Activated CD8-positive, alpha-beta memory T cell treated with anti-CD3 and anti-CD28 coated beads, Interleukin-2, amount 50 U/mL, for 48 hours (primary cell): ENCODE measurements at regions not wholly inside any gene's neighbourhood (a gene's known extent, or its start where the extent isn't known, plus 50 kb on each side); places are given as distances from the start of the nearest gene placed in this dataset.

ENCODE experiments used
- DNase-seq: peaks from one replicate; pipeline ENCODE4 v3.0.0-alpha.2; 2020

DNA sequence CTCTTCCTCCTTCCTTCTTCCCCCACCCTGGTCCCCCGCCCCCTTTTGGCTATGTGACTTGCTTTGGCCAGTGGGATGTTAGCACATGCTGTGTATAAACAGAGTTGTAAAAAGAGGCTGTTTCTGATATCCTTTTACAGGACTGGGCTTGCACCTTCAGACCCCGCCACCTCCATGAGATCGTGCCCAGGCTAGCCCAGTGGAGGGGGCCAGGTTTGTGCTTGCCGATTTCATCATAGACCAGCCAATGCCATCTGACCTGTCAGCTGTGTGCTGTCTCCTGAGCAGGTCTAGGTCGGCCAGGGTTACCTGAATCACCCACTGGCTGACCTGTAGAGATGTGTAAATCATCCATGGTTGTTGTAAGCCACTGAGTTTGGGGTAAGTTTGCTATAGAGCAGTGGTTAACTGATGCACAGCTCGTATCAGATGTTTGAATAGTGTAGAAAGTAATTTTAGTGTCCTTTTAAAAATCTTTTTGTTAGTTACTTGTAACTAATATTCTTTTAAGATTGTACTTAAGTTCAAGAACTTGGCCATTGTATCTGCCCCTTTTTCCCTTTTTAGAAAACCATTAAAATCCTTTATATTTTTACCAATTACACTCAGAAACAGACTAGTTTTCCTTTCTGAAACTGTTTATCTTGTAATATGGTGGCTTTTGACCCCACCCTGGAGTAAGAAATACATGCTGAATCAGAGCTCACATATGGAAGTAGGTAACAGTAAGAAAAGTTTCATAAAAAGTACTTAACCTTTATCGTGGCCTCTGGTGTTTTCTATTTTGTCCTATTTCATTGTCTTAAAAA is 122.0 kb upstream of the MGAT5 start:
- DNase-seq = no peak

DNA sequence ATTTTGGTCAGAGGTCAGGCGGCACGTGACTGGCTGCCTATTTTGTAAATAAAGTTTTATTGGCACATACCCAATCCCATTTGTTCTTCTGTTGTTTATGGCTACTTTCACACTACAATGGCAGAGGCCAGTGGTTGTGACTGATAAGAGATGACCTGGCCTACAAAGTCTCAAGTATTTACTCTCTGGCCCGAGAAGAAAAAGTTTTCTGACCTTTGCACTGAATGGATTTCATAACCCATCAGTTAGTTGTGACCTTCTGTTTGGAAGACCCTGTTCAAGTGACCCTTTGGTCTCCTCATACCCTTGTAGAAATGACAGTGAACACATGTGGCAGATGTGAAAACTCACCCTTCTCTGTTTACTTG is 121.4 kb upstream of the MGAT5 start:
- no peak for DNase-seq

DNA sequence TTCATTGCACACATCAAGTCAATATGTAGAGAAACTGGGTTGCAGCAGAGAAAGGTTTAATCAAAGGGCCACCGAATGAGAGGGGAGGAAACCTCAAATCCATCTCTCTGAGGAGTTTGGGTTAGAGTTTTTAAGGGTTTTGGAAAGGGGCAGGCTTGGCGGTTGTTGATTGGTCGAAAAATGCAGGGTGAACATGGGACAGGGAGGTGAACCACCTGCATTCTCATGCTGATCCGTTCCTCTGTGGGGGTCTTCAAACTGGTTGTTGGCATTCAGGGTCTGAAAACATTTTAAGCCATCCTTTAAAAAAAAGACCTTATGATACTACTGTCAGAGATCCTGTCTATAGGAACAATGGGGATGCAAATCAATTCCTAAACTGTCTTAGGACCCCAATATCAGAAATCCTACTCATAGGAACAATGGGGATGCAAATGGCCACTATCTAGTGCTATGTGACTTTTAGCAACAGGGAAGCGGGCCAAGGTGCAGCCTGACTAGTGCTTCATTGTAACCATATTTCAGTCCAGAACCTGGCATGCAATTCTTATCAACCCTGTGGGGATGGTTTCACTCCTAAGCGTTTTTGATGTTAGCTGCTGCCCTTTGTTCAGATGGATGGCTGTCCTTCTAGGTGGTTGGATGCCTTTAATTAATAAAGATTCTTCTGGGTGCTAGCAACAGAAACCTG is 120.1 kb upstream of the MGAT5 start:
- DNase-seq = no peak

- no peak for DNase-seq
Observed at GRCh38 chr2:134134313-134134706, 119.6 kb upstream of the MGAT5 start.

DNA sequence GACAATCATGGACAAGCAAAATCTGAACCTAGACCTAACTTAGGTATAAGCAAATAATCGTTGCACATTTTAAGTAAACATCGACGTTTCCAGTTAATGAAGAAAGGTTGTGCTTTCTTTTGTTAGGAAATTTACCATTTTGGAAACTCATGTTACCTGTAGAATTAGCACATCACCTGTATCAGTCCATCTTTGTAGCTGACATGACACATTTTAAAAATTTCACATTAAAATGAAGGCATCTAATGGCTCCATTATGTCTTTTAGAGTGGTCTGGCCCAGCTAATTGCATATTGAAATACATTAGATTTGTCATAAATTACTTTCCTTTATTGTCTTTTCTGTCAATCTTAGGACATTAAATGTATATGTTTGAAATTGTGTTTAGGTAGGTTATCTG is 119.0 kb upstream of the MGAT5 start:
- no peak for DNase-seq

- DNase-seq = no peak
Observed at GRCh38 chr2:134135793-134136192, 118.1 kb upstream of the MGAT5 start.

GRCh38 chr2:134136731-134137130 is 117.1 kb upstream of the MGAT5 start:
- no peak for DNase-seq

GRCh38 chr2:134137182-134137611 is 116.7 kb upstream of the MGAT5 start:
- DNase-seq = no peak

GRCh38 chr2:134138115-134138514 is 115.8 kb upstream of the MGAT5 start:
- DNase-seq = no peak

GRCh38 chr2:134139611-134140010 is 114.3 kb upstream of the MGAT5 start:
- DNase-seq = no peak

DNA sequence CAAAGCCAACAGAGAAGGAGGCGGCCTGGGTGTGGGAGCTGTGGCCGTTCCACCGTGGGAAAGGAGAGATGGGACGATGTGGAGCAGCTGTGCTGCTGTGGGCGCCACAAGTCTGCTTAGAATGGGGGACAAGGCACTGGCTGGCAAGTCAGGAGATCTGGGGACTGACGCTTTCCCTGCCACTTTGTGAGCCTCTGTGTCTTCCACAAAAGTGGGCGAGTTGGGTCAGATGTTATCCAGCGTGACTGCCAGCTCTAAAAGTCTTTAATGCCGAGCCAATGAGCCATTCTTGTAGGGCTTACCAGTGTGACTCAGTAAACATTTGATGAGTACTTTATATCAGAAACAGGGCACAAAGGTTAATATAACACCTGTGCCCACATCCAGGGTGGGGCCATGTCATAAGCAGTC is 113.6 kb upstream of the MGAT5 start:
- no peak for DNase-seq

DNA sequence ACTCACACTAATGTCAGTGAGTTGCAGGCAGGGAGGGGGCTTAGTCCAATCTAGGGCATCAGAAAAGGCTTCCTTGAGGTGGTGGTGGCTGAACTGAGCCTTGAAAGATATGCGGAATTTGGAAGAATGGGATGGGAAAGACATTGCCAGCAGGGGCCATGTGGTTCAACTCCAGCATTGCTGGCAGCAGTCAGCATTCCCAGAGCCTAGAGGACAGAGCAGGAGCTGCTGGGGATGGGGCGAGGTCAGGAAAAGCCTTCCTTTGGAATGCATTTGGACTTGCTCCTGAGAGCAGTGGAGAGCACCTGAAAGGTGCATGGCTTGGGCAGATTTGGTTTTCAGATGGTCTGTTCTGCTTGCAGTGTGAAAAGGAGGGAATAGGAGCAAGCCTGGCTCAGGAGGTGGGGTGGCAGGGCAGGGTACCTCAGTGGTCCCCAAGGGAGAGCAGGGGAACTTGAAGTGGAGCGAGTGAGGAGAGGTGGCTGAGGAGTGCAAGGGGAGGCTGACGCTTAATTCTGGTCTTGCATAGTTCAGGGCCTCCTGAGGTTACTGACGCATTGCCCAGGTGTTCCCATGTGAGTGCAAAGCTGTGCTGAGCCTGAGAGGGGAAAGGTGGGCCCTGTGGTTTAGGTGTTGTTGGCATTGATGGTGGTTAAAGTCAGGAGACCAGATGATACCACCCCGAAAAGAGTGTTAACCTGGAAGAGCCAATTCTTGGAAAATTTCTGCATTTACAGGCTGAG is 112.1 kb upstream of the MGAT5 start:
- DNase-seq = no peak

DNA sequence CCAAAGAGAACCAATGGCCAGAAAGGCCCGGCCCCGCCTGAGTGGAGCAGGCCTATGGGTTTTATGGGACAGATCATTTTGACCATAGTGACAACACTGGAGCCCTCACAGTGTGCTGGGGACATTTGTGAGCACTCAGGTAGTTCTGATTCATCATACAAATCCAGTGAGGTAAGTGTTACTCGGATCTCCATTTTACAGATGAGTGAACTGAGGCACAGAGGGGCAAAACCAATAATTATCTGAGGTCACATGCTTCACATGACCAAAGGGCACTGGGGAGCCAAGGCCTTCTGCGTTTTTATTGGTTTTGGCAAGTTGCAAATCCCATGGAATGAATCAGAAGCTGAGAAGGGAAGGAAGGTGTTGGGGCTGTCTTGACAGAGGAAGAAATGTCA is 111.5 kb upstream of the MGAT5 start:
- DNase-seq = no peak

DNA sequence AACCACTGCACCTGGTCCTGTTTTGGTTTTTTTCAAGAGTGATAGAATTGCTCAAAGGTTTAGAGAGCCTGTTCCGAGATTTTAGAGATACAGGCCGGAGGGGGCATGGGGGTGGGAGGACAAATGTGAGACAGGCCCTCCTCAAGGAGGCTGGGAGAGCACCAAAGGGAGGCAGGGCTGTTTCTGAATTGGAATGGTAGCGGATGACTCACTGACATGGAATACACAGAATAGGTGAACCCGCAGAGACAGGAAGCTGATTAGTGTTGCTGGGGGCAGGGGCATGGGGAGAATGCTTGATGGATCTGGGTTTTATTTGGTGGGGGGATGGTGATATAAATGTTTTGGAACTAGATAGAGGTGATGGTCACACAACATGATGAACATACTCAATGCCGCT is 111.0 kb upstream of the MGAT5 start:
- DNase-seq = no peak

DNA sequence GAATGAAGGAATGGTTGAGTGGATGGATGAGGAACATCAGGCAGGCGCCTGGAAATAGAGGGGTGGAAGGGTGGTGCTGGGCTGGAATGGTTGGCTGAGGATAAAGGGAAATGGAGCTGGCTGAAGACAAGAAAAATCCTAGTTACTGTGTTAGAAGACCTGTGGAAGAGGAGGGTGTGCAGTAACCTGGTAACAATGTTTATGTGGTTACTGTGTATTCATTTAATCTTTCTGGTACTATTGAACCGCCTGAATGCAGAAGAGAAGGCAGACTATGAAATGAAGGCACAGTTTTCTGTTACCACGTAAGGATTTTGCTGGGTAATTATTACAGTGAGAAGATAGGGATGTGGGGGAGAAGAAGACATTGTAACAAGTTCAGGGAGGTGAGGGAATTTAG is 110.3 kb upstream of the MGAT5 start:
- DNase-seq = no peak

- DNase-seq = no peak
Observed at GRCh38 chr2:134144081-134144596, 109.7 kb upstream of the MGAT5 start.

GRCh38 chr2:134144651-134145050 is 109.2 kb upstream of the MGAT5 start:
- DNase-seq = no peak

- no peak for DNase-seq
Observed at GRCh38 chr2:134145519-134145918, 108.4 kb upstream of the MGAT5 start.

- no peak for DNase-seq
Observed at GRCh38 chr2:134146161-134146560, 107.7 kb upstream of the MGAT5 start.

- DNase-seq = no peak
Observed at GRCh38 chr2:134146620-134147019, 107.3 kb upstream of the MGAT5 start.

DNA sequence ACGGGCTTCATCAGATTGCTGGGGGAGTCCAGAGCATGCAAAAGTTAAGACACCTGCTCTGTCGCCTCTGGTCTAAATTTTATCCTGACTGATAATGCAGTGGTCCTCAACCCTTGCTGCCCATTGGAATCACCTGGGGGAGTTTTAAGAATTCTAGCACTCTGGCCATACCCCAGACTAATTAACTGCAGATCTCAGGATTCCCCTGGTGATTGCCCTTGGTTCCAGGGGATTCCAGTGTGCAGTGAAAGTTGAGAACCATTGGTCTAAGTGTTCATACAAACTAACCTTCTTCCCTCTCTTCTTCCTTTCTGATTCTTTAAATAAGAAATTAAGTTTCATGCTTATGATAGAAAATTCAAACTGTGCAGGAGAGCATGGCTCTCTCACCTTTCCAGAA is 105.7 kb upstream of the MGAT5 start:
- no peak for DNase-seq

- no peak for DNase-seq
Observed at GRCh38 chr2:134148843-134149472, 104.9 kb upstream of the MGAT5 start.

DNA sequence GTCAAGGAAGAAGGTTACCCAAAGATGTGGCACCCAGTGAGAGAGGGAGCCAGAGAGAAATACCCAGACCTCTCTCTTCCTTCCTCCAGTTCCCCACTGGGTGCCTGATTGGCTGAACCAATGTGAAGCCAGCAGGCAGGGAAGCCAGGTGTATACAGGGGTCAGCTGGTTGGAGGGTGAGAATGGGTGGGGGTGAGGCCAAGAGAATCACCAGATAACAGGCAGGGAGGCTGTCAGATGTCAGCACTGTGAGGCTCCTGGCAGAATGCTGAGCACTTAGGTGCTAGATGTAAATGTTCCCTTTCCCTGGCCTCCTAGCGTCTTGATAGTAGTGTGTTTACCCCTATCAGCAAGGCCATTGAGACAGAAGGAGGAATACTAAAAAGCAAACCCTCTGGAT is 104.0 kb upstream of the MGAT5 start:
- DNase-seq = no peak
